HEK293 (cell line): ENCODE measurements at regions not wholly inside any gene's neighbourhood (a gene's known extent, or its start where the extent isn't known, plus 50 kb on each side); places are given as distances from the start of the nearest gene placed in this dataset.

Source experiments
- TF ChIP-seq, protein P1 (sequence below): fragments of 450-650 bp; formaldehyde crosslinking; IDR thresholded peaks from 2 replicates; pipeline ENCODE4 v1.5.1; 2016; ENCODE audit warnings: missing biosample characterization, missing genetic modification characterization
- TF ChIP-seq, protein P2 (sequence below): fragments of 450-650 bp; formaldehyde crosslinking; IDR thresholded peaks from 2 replicates; pipeline ENCODE4 v1.5.1; 2016; ENCODE audit warnings: missing biosample characterization, missing genetic modification characterization
- TF ChIP-seq, protein P3 (sequence below): fragments of 450-650 bp; formaldehyde crosslinking; IDR thresholded peaks from 2 replicates; pipeline ENCODE4 v1.5.1; 2016; ENCODE audit warnings: missing biosample characterization, missing genetic modification characterization

DNA sequence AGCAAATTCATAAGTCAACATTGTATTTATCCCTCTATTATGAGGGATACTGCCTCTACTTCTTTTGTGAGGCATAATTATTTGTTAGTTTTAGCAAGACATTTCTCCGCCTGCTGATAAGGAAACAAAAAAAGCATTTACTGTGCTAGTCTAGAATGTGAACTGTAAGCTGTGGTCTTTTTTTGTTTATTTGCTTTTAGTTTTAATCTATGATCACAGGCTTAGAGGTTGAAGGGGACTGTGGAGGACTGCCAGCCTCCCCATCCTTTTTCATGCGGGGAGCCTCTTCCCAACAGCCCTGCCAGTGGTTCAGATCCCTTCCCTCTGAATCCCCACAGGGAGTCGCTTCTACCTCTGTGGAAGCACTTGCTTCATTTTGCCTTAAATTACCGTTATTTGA lies 331.0 kb upstream of the ROPN1 start:
- TF ChIP-seq, protein P1, sequence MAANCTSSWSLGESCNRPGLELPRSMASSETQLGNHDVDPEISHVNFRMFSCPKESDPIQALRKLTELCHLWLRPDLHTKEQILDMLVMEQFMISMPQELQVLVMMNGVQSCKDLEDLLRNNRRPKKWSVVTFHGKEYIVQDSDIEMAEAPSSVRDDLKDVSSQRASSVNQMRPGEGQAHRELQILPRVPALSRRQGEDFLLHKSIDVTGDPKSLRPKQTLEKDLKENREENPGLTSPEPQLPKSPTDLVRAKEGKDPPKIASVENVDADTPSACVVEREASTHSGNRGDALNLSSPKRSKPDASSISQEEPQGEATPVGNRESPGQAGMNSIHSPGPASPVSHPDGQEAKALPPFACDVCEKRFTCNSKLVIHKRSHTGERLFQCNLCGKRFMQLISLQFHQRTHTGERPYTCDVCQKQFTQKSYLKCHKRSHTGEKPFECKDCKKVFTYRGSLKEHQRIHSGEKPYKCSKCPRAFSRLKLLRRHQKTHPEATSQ (tag by site-specific recombination): no peak
- TF ChIP-seq, protein P2, sequence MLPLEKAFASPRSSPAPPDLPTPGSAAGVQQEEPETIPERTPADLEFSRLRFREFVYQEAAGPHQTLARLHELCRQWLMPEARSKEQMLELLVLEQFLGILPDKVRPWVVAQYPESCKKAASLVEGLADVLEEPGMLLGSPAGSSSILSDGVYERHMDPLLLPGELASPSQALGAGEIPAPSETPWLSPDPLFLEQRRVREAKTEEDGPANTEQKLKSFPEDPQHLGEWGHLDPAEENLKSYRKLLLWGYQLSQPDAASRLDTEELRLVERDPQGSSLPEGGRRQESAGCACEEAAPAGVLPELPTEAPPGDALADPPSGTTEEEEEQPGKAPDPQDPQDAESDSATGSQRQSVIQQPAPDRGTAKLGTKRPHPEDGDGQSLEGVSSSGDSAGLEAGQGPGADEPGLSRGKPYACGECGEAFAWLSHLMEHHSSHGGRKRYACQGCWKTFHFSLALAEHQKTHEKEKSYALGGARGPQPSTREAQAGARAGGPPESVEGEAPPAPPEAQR (tag by site-specific recombination): no peak
- TF ChIP-seq, protein P3, sequence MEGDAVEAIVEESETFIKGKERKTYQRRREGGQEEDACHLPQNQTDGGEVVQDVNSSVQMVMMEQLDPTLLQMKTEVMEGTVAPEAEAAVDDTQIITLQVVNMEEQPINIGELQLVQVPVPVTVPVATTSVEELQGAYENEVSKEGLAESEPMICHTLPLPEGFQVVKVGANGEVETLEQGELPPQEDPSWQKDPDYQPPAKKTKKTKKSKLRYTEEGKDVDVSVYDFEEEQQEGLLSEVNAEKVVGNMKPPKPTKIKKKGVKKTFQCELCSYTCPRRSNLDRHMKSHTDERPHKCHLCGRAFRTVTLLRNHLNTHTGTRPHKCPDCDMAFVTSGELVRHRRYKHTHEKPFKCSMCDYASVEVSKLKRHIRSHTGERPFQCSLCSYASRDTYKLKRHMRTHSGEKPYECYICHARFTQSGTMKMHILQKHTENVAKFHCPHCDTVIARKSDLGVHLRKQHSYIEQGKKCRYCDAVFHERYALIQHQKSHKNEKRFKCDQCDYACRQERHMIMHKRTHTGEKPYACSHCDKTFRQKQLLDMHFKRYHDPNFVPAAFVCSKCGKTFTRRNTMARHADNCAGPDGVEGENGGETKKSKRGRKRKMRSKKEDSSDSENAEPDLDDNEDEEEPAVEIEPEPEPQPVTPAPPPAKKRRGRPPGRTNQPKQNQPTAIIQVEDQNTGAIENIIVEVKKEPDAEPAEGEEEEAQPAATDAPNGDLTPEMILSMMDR: no peak
